OCI-LY1 (cell line): ENCODE measurements at regions not wholly inside any gene's neighbourhood (a gene's known extent, or its start where the extent isn't known, plus 50 kb on each side); places are given as distances from the start of the nearest gene placed in this dataset.

Experiments
- CTCF ChIP-seq: fragments of 200-600 bp; sonication (generic), shearing (Covaris generic); IDR thresholded peaks from 2 replicates; pipeline ENCODE4 v1.5.1; 2017; ENCODE audit warnings: mild to moderate bottlenecking, antibody characterized with exemption, low read length, moderate library complexity, mixed read lengths
- EZH2 ChIP-seq: fragments of 200-600 bp; sonication (generic), shearing (Covaris generic); IDR thresholded peaks from 2 replicates; pipeline ENCODE4 v1.8.0; 2017; ENCODE audit warnings: borderline replicate concordance, mixed run types, mild to moderate bottlenecking, antibody characterized with exemption, low read length, moderate library complexity, mixed read lengths

- TF ChIP-seq CTCF (no peak), EZH2 (no peak)
Measured at GRCh38 chr3:105195260-105195659, 171.4 kb upstream of the ALCAM start.
